ENCODE measurements at regions not wholly inside any gene's neighbourhood (a gene's known extent, or its start where the extent isn't known, plus 50 kb on each side); places are given as distances from the start of the nearest gene placed in this dataset.

DNA sequence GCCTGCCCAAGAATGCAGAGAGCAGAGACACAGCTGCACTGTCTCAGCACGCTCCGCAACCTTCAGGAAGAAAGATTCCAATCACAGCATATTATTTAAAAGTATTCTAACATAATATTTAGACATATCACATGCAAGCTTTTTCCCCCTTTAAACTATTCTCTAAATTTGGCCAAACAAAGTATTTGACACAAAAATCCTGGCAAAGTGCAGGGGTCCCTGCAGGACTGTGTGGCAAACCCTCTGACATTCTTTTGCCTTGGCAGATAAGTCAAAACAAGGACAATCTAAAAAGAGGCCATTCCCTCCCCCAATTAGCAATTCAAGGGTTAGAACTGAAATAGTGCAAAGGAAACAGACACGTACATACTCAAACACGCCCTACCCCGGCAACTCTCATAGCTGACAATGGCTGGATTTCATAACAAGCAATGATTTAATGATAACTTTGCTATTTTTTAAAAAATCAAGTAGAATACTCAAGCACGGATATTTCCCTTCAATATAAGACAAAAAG is 225.3 kb downstream of the MRPL39 start:
- no peak for DNase-seq (ENCODE audit: low spot score)

GRCh38 chr21:25375675-25376074 is 231.6 kb downstream of the MRPL39 start:
- DNase-seq (ENCODE audit: low spot score) = no peak

- DNase-seq (ENCODE audit: low spot score) = no peak
Measured at GRCh38 chr21:25373126-25374082, 233.9 kb downstream of the MRPL39 start.

DNA sequence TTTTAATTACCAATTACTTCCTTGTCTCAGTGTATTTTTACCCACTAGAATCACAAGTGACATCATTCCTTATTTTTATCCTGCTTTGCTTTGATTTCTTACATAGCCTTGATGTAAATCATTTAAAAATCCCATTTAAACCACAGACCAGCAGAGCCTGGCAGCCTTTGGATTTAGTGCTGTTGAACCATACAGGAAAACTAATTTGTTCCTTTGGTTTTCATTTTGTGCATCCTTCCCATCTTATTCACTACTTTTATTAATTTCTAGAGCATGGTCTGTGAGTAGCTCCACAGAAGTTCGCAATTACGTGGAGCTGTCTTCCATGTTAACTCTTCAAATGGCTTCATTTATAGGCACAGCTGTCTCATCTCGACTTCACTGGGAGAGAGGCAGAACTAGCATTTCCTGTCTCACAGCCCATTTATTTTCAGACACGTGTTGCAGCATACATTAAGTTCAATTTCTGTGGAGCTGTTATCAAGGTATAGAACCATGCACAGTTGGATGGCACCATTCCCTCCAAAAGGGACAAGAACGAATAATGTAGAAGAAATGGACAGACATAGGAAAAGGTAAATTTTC is 235.3 kb downstream of the MRPL39 start:
- DNase-seq (ENCODE audit: low spot score) = no peak

GRCh38 chr21:25370311-25370744 is 237.0 kb downstream of the MRPL39 start:
- no peak for DNase-seq (ENCODE audit: low spot score)

- no peak for DNase-seq (ENCODE audit: low spot score)
Measured at GRCh38 chr21:25369524-25370300, 237.6 kb downstream of the MRPL39 start.

DNA sequence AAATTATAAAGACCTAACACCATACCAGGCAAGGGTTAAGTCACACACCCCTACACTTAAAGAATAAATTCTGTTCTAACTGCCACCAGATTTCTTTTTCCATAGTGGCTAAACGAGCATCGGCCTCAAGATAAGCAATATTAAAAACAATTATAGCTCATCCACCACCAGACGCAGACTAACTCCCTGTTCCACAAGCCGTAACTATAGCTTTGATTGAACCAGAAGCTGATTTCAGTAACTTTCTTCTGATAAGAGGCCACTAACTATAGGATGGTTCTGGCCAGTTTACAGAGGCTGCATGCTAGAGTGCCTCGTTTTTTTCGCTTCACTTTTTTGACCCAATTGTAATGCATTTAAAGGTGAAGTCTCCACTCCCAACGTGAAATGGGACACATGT is 238.8 kb downstream of the MRPL39 start:
- no peak for DNase-seq (ENCODE audit: low spot score)

DNA sequence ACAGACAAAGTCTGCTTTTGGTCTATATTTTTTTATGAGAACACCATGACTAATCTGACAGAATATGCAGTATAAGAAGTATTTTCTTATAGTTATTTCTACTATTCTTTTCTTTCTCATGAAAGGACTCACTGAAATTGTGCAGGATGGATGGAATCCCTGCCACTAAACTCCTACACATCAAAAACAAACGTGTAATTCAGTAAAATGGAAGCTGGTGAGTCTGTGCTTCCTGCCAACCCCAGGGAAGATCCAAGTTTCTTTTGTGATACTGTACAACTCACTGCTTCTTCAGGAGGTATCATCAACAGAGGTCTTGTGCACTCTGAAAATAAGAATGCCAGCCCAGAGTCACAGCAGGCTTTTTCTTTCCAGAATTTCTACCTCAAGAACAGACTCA is 241.2 kb downstream of the MRPL39 start:
- no peak for DNase-seq (ENCODE audit: low spot score)

DNA sequence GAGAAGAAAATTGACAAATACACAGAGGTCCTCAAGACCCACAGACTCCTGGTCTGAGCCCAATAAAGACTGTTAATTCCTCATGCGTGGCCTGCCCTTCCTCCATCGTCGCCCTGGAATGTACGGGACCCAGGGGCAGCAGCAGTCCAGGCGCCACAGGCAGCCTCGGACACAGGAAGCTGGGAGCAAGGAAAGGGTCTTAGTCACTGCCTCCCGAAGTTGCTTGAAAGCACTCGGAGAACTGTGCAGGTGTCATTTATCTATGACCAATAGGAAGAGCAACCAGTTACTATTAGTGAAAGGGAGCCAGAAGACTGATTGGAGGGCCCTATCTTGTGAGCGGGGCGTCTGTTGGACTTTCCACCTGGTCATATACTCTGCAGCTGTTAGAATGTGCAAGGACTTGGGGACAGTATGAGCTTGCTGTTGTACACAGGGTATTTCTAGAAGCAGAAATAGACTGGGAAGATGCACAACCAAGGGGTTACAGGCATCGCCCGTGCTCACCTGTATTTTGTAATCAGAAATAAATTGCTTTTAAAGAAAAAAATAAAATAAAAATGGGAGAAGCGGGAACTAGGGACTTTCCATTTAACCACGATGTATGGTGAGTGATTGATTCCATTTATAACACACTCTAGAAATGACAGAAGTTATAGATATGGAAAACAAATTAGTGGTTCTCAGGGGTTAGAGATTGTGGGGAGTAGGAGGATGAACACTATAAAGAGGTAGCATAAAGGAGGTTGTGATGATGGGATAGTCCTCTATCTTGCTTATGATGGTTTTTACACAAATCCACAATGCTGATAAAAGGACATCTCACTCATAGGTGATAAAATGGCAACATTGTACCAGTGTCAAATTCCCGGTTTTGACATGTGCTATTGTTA is 244.7 kb downstream of the MRPL39 start:
- DNase-seq (ENCODE audit: low spot score) = no peak

- DNase-seq (ENCODE audit: low spot score) = no peak
Measured at GRCh38 chr21:25361765-25362164, 245.5 kb downstream of the MRPL39 start.

DNA sequence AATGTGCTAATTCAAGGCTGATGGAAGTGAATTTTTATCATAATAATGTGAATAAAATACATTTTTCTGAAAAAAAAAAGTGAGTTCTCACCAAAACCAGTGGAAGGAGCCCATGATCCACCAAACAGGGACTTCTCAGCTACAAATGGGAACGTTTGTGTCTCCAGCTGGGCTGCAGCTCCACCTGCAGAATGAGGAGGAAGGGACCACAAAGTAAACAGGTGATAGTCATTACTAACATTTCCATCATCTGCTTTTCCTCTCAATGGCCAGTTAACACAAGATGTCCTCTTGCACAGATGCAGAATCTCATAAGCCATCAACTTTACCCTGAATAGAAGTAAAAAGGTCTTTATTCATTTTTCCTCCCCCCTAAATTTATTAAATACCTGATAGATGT is 246.2 kb downstream of the MRPL39 start:
- no peak for DNase-seq (ENCODE audit: low spot score)

GRCh38 chr21:25360593-25360992 is 246.7 kb downstream of the MRPL39 start:
- DNase-seq (ENCODE audit: low spot score) = no peak

DNA sequence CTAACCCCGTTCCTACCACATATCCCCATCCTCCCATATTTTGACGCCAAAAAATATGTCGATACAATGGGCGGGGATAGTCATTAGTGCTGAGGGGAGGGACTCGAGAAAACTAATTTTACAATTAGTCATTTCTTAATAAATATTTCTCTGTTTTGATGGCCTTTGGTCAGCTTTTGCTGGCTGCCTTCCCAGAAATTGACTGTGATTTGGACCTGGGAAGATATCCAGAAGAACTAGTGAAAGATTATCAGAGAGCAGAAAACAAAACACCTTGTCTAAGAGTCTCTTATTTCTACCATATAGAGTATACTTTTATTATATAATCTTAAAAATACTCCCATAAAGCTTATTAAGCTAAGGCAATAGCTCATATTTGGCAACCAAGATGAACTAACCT is 247.6 kb downstream of the MRPL39 start:
- DNase-seq (ENCODE audit: low spot score) = no peak

DNA sequence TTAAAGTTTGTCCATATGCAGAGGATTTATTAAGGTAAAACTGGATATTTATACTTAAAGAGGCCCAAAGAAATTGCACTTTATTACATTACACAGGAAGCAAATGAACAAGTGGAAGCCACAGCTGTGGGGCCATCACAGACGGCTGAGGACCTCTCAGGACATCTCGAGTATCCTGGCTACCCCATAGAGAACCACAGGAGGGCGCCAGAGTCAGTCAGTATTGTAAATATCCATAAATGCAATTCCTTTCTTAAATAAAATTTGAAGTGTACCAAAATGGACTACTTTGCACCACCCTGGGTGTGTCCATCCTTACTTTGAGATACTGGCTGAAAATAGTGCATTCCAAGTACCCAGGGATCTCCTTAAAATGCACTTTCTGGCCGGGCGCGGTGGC is 257.2 kb downstream of the MRPL39 start:
- DNase-seq (ENCODE audit: low spot score) = peak; percentile 2

DNA sequence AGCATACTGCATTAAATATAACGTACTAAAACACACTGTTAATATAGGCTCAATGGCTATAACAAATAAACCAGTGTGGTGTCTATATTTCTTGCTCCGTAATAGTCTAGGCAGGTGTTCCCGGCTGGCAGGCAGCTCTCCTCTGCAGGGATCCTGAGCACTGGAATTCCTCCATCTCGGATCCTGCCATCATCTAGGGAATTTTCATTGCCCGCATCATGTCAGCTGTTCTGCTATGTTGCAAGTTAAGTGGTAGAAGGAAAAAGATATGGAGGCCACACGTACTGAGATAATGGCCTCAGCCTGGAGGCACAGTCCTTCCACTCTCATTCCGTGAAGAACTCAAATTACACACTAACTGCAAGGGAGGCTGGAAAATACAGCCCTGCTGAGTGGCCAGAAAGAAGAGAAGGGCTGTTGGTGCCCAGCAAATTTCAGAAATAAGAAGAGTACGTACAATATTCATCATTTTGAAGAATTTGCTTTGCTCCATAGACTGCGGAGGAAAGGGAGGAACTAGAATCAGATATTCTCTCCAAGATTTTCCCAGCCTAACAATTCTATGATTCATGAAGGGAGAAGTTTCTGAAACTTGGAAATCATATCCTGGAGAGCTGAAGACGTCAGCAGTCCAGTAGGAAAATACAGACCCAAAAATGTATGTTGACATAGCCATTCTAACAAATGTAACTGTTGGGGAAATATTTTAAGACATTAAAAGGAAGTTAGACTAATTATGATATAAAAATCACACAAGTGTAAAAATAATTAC is 263.3 kb downstream of the MRPL39 start:
- DNase-seq (ENCODE audit: low spot score) = no peak

GRCh38 chr21:25342816-25343215 is 264.5 kb downstream of the MRPL39 start:
- no peak for DNase-seq (ENCODE audit: low spot score)

- DNase-seq (ENCODE audit: low spot score) = no peak
Measured at GRCh38 chr21:25341981-25342380, 265.3 kb downstream of the MRPL39 start.

- DNase-seq (ENCODE audit: low spot score) = no peak
Measured at GRCh38 chr21:25338415-25338814, 268.9 kb downstream of the MRPL39 start.

DNA sequence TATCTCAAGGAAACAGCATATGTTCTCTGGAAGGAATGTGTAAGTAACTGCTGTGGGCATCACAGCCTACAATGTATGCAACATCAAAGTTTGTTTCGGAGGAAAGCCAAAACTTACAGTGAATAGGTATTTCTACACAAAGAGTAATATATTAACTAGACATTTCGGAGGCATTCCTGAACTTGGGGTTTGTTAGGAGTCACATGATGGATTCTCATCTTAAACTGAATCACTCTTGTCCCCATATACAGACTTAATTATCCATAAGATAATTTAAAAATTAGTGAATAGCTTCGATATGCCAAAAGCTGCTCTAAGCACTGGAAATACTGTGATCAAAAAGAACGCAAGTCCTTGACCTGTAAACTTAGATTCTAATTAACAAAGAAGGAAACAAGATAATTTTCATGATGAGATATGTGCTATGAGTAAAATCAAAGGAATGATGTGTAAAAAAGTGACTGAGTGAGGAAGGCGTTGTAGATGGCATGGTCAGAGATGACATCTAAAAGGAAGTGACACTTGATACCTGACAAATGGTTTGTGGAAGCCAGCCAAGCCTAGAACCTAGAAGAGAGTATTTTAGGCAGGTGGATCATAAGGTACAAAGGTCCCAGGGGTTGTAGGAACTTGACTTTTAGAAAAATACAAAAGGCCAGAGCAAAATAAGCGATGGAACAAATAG is 273.1 kb downstream of the MRPL39 start:
- DNase-seq (ENCODE audit: low spot score) = no peak

GRCh38 chr21:25331286-25331685 is 276.0 kb downstream of the MRPL39 start:
- no peak for DNase-seq (ENCODE audit: low spot score)
